Mucosa of stomach (tissue), 1 donor: ENCODE measurements at regions not wholly inside any gene's neighbourhood (a gene's known extent, or its start where the extent isn't known, plus 50 kb on each side); places are given as distances from the start of the nearest gene placed in this dataset.

ENCODE experiments used
- H3K27me3 ChIP-seq: one replicate; pipeline ENCODE4 v1.7.0; 2013; ENCODE audit warnings: mild to moderate bottlenecking, low read length; ENCODE audit not compliant: control insufficient read depth, insufficient read depth
- H3K36me3 ChIP-seq: one replicate; pipeline ENCODE4 v1.7.0; 2013; ENCODE audit warnings: low read length; ENCODE audit not compliant: control insufficient read depth, insufficient read depth
- H3K4me1 ChIP-seq: one replicate; pipeline ENCODE4 v1.7.0; 2013; ENCODE audit warnings: mild to moderate bottlenecking, low read length; ENCODE audit not compliant: control insufficient read depth, insufficient read depth
- H3K4me3 ChIP-seq: one replicate; pipeline ENCODE4 v1.7.0; 2013; ENCODE audit warnings: low read length
- H3K9ac ChIP-seq: one replicate; pipeline ENCODE4 v1.7.0; 2013; ENCODE audit warnings: mild to moderate bottlenecking, low read length, moderate library complexity
- H3K9me3 ChIP-seq: one replicate; pipeline ENCODE4 v1.7.0; 2013; ENCODE audit warnings: mild to moderate bottlenecking, low read length, moderate library complexity; ENCODE audit not compliant: control insufficient read depth
- donor health status: Pancreatic carcinoma.

GRCh38 chr2:8573234-8573941, 108.5 kb upstream of the ID2 start:
- no peaks in the 10 kb centered on the region for H3K36me3 ChIP-seq
- peaks cover 7% of the 10 kb centered on the region for H3K4me1 ChIP-seq
- no peaks in the 10 kb centered on the region for H3K9me3 ChIP-seq
- H3K9ac ChIP-seq, result no peak overlapping the region
- no peaks in the 10 kb centered on the region for H3K27me3 ChIP-seq
- H3K4me3 ChIP-seq, result no peak overlapping the region

DNA sequence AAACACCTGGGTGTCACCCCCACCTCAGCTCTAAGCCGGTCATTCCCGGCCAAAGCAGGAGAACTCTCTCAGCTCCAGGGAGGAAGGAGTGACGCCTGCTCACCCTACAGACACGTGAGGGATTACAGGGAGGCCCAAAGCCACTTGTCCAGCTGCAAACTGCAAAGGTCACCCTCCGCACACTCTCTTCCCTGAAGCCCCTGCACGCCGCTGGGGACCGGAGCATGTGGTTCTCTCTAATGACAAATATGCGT, 108.0 kb upstream of the ID2 start:
- no peaks in the 10 kb centered on the region for H3K27me3 ChIP-seq
- H3K4me3 ChIP-seq, result no peak overlapping the region
- H3K4me1 ChIP-seq, result peaks cover 7% of the 10 kb centered on the region
- H3K9ac ChIP-seq, result no peak overlapping the region
- no peaks in the 10 kb centered on the region for H3K36me3 ChIP-seq
- H3K9me3 ChIP-seq, result no peaks in the 10 kb centered on the region

DNA sequence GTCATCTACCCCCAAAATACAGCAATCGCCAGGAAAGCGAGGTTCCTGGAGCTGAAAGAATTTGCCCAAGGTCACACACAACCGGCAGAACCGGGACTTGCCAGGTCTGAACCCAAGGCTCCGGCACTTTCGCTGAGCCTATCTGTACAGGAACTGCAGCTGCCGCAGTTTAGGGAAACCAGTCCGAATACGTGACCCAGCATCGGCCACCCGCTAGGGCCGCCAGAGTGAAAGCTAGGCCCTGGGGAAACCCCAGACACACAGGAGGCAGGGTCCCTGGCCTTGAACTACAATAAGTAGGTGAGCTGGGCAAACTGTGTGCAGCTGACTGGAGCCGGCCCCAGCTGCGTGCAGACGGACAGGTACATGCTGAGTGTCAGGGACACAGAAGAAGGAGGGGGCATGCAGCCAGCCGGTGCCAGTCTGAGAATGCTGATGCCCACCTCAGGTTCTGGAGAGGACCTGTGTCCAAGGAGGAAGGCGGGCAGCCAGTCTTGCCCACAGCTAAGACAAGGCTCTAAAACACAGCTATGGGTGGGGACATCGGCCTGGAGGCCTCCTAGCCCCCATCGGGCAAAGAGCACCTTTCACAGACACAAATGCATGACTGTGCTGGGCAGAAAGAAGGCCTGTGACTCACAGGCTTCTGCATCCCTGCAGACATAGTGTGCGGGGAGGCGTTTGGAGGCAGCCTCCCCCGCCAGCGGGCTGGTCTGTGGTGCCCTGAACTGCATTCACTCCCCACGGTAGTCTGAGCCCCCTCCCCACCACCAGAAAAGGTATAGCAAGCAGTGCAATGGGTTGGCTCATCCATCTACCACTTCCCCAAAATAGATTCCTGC, 107.4 kb upstream of the ID2 start:
- H3K4me3 ChIP-seq, result no peak overlapping the region
- H3K4me1 ChIP-seq, result peaks cover 7% of the 10 kb centered on the region
- H3K9me3 ChIP-seq, result no peaks in the 10 kb centered on the region
- H3K9ac ChIP-seq, result no peak overlapping the region
- no peaks in the 10 kb centered on the region for H3K36me3 ChIP-seq
- H3K27me3 ChIP-seq, result no peaks in the 10 kb centered on the region

DNA sequence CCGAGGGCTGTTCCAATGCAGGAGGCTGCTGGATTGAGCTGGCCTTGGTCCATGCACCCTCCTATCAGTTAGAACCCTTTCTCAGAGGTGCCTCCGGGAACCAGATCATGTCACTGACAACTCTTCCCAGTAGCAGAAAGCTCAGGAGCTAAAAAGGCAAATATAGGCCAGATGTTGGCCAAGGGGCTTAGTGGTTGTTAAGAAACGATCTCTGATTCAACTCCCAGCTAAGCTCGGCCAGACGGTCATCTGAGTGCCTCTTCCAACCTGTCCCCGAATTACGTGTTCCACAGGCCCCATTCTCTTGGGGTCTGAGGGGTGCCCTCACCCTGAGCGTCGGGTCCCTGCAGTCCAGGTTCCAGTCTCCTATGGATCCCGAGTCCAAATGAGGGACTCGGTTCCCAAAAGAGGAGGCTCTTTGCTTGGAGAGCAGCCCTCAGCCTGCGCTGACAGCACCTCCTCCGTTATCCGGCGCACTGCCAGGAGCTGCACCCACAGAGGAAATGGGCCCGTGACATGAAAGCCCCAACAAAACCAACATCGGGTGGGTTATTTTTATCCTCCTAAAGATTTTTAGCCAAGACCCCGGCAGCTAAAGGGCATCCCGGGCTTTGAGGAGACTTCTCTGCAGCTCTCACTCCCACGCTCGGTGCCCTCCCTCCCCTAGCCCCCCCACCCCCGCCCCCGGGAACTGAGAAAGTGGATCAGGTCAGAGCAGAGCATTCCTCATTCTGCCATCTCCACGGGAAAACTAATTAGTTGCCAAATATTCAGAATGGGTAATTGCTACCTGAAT, 106.6 kb upstream of the ID2 start:
- Histone ChIP-seq H3K4me1 (peaks cover 7% of the 10 kb centered on the region), H3K36me3 (no peaks in the 10 kb centered on the region), H3K9ac (no peak overlapping the region), H3K9me3 (no peaks in the 10 kb centered on the region), H3K27me3 (no peaks in the 10 kb centered on the region), H3K4me3 (no peak overlapping the region)

DNA sequence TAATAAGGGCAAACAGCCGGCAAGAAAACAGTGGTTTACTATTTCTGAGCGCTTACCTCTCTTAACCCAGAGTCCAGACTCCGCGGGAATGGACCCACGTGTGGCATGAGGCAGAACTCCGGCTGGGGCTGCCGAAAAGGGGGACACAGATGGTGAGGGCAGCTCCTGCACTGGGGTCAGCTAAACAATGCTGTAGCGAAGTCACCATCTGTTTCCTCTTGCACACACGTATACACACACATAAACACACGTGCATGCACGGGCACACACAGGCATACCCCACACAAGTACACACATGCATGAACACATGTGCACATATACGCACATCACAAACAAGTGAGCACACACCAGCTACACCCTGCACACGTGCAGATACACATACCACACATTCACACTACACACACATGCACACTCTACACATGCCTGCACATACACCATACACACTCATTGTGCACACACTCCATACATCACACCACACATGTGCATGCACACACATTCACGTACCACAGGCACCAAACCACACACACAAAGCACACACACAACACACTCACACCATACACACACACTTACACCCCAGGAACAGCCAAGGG, 105.9 kb upstream of the ID2 start:
- Histone ChIP-seq H3K9me3 (no peaks in the 10 kb centered on the region), H3K27me3 (no peaks in the 10 kb centered on the region), H3K9ac (no peak overlapping the region), H3K4me1 (peaks cover 10% of the 10 kb centered on the region), H3K4me3 (no peak overlapping the region), H3K36me3 (no peaks in the 10 kb centered on the region)

GRCh38 chr2:8576525-8577167, 105.2 kb upstream of the ID2 start:
- no peaks in the 10 kb centered on the region for H3K36me3 ChIP-seq
- no peaks in the 10 kb centered on the region for H3K9me3 ChIP-seq
- peaks cover 17% of the 10 kb centered on the region for H3K4me1 ChIP-seq
- H3K9ac ChIP-seq, result no peak overlapping the region
- H3K27me3 ChIP-seq, result no peaks in the 10 kb centered on the region
- no peak overlapping the region for H3K4me3 ChIP-seq

- no peaks in the 10 kb centered on the region for H3K27me3 ChIP-seq
- no peaks in the 10 kb centered on the region for H3K36me3 ChIP-seq
Measured at GRCh38 chr2:8577573-8577972, 104.3 kb upstream of the ID2 start.

GRCh38 chr2:8578335-8579244, 103.3 kb upstream of the ID2 start:
- H3K36me3 ChIP-seq, result no peaks in the 10 kb centered on the region
- no peaks in the 10 kb centered on the region for H3K27me3 ChIP-seq
- no peak overlapping the region for H3K4me3 ChIP-seq
- peaks cover 29% of the 10 kb centered on the region for H3K4me1 ChIP-seq
- no peak overlapping the region for H3K9ac ChIP-seq
- H3K9me3 ChIP-seq, result no peaks in the 10 kb centered on the region

More at GRCh38 chr2:8577573-8577972, 104.3 kb upstream of the ID2 start:
- Histone ChIP-seq H3K9me3 (no peaks in the 10 kb centered on the region), H3K4me3 (no peak overlapping the region), H3K9ac (no peak overlapping the region), H3K4me1 (peaks cover 21% of the 10 kb centered on the region)

DNA sequence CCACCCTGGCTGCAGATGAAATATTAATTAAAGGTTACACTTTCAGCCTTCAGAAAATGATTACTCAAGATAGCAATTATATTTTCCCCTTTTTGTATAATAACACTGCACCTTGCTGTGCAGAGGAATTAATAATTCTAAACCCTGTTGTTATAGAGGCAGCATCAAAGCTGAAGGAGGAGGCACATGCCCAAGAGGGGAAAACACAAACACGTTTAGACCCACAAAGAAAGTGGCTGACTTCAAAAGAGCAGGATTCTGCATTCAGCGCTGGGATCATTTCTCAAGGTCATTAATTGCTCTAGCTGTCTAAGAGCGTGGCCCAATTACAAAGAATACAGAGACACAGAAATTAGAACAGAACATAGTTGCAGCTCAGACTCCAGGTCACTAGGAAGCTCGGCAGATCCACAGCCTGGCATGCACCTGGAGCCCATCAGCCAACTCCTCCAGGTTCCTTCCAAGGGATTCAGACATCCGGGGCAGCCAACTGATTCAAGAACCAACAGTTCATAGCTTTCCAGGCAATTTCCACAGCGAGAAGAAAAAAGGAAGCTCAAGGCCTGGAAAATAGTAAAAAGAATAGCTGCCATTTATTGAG, 102.3 kb upstream of the ID2 start:
- H3K4me1 ChIP-seq, result peaks cover 32% of the 10 kb centered on the region
- no peaks in the 10 kb centered on the region for H3K9me3 ChIP-seq
- no peaks in the 10 kb centered on the region for H3K27me3 ChIP-seq
- H3K9ac ChIP-seq, result no peak overlapping the region
- H3K4me3 ChIP-seq, result no peak overlapping the region
- no peaks in the 10 kb centered on the region for H3K36me3 ChIP-seq

DNA sequence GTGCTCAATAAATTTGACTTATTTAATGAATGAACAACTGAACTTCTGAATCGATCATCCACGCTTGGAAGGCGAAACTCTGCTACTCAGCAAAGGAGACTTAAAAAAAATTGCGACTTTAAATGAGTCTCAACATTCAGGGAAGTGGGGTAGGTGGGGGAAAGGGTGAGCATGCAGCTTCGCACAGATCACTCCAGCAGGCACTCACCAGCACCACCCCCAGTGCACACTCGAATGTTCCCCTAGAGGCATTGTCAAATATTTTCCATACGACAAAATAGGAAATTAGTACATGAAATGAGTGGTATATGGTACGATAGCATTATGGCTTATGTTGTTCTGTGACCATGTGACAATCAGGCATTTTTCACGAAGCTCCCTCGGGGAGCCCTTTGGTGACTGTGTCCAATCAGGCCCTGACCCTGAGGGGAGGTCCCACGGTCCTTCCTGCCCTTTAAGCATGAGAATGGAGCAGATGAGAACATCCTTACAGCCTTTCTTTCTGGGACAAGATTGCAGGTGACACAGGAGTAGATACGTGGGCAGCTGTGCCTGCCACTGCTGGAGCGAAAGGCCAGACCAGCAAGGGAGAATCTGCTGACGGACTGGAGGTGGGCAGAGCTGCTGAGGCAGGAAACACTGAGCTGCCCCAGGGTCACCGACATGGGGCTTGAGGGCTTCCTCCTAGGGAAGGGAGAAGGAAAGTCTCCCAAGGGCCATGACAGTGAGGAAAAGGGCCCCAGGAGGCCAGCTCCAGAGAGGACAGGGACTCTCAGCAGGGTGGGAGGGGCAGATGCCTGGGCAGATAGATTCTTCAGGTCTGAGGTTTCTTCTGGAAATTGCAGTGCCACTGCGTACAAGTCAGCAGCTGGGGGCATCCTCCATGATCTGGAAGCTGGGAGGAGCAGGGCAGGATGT, 101.3 kb upstream of the ID2 start:
- Histone ChIP-seq H3K4me1 (peaks cover 29% of the 10 kb centered on the region), H3K9me3 (no peaks in the 10 kb centered on the region), H3K4me3 (no peak overlapping the region), H3K9ac (no peak overlapping the region), H3K36me3 (no peaks in the 10 kb centered on the region), H3K27me3 (no peaks in the 10 kb centered on the region)
